GM23338 (cell line): ENCODE measurements at regions not wholly inside any gene's neighbourhood (a gene's known extent, or its start where the extent isn't known, plus 50 kb on each side); places are given as distances from the start of the nearest gene placed in this dataset.

Experiments used
- ATAC-seq: fragments of 200-7000 bp; cut with Tn5 transposase; 3 replicates; pipeline ENCODE4 v1.9.1; 2020
- DNase-seq: peaks from one replicate; pipeline ENCODE4 v3.0.0-alpha.2; 2015; ENCODE audit warnings: low spot score
- H2AFZ ChIP-seq: fragments of 200-600 bp; sonication (generic); 2 replicates; pipeline ENCODE4 v1.8.0; 2016; ENCODE audit warnings: antibody characterized with exemption, mild to moderate bottlenecking, moderate library complexity
- H3F3A ChIP-seq: fragments of 200-600 bp; sonication (generic); replicated peaks from 2 replicates; pipeline ENCODE4 v1.8.0; 2017; ENCODE audit warnings: antibody characterized with exemption, mixed run types, low read depth
- H3K27ac ChIP-seq: fragments of 200-600 bp; sonication (generic); 2 replicates; pipeline ENCODE4 v1.6.1; 2016; ENCODE audit warnings: low read depth
- H3K27me3 ChIP-seq: fragments of 200-600 bp; sonication (generic); 2 replicates; pipeline ENCODE4 v1.8.0; 2016; ENCODE audit warnings: mild to moderate bottlenecking, mixed run types, moderate library complexity; ENCODE audit not compliant: insufficient read depth
- H3K36me3 ChIP-seq: fragments of 200-600 bp; sonication (generic); 2 replicates; pipeline ENCODE4 v1.8.0; 2016; ENCODE audit warnings: mild to moderate bottlenecking; ENCODE audit not compliant: insufficient read depth
- H3K4me1 ChIP-seq: fragments of 200-600 bp; sonication (generic); 2 replicates; pipeline ENCODE4 v1.8.0; 2016; ENCODE audit warnings: mild to moderate bottlenecking, moderate library complexity; ENCODE audit not compliant: insufficient read depth
- H3K4me2 ChIP-seq: fragments of 200-600 bp; sonication (generic); 2 replicates; pipeline ENCODE4 v1.7.1; 2017; ENCODE audit warnings: mixed run types
- H3K4me3 ChIP-seq: fragments of 200-600 bp; sonication (generic); 2 replicates; pipeline ENCODE4 v1.6.1; 2016; ENCODE audit warnings: mixed run types
- H3K79me2 ChIP-seq: fragments of 200-600 bp; sonication (generic); replicated peaks from 2 replicates; pipeline ENCODE4 v1.8.0; 2017; ENCODE audit warnings: mild to moderate bottlenecking; ENCODE audit not compliant: insufficient read depth
- H3K9me2 ChIP-seq: fragments of 200-600 bp; sonication (generic); 2 replicates; pipeline ENCODE4 v1.8.0; 2017; ENCODE audit not compliant: insufficient read depth
- H4K20me1 ChIP-seq: fragments of 200-600 bp; sonication (generic); replicated peaks from 2 replicates; pipeline ENCODE4 v1.8.0; 2017; ENCODE audit warnings: mild to moderate bottlenecking; ENCODE audit not compliant: insufficient read depth
- H3K27ac Mint-ChIP-seq: 2 replicates; pipeline ENCODE4 v1.8.0; 2020; ENCODE audit warnings: inconsistent platforms, mild to moderate bottlenecking, moderate library complexity, mixed read lengths
- H3K27me3 Mint-ChIP-seq: 3 replicates; pipeline ENCODE4 v1.8.0; 2022; ENCODE audit warnings: low read depth, mild to moderate bottlenecking, moderate library complexity, mixed read lengths, inconsistent platforms; ENCODE audit not compliant: insufficient read depth, poor library complexity
- H3K36me3 Mint-ChIP-seq: 3 replicates; pipeline ENCODE4 v1.8.0; 2021; ENCODE audit warnings: low read depth, mild to moderate bottlenecking, inconsistent platforms, moderate library complexity, mixed read lengths
- H3K4me1 Mint-ChIP-seq: 3 replicates; pipeline ENCODE4 v1.8.0; 2020; ENCODE audit warnings: mild to moderate bottlenecking, inconsistent platforms, mixed read lengths
- H3K4me3 Mint-ChIP-seq: 3 replicates; pipeline ENCODE4 v1.8.0; 2021; ENCODE audit warnings: moderate library complexity, mild to moderate bottlenecking, inconsistent platforms, mixed read lengths
- H3K9me3 Mint-ChIP-seq: 3 replicates; pipeline ENCODE4 v1.8.0; 2020; ENCODE audit warnings: moderate library complexity, mild to moderate bottlenecking, inconsistent platforms, mixed read lengths
- CREB1 ChIP-seq: fragments of 250-450 bp; sonication (Bioruptor Pico); IDR thresholded peaks from 2 replicates; pipeline ENCODE4 v1.5.0; 2020; ENCODE audit warnings: low read depth, mild to moderate bottlenecking, moderate library complexity
- CTCF ChIP-seq, 2 experiments: fragments of 200-600 bp in 1 of 2; sonication (generic) in 1 of 2; conservative IDR thresholded peaks; 2 replicates each; pipeline versions ENCODE4 v1.5.1 to v1.6.1; 2016 to 2017; ENCODE audit warnings: antibody characterized with exemption in 2 of 2, low read depth in 2 of 2, mild to moderate bottlenecking in 2 of 2, moderate library complexity in 1 of 2
- EZH2 ChIP-seq: fragments of 200-600 bp; sonication (generic); IDR thresholded peaks from one replicate; pipeline ENCODE4 v1.8.0; 2017; ENCODE audit warnings: antibody characterized with exemption, mild to moderate bottlenecking, low read depth; ENCODE audit not compliant: unreplicated experiment
- EZH2phosphoT487 ChIP-seq: fragments of 200-600 bp; sonication (generic); IDR thresholded peaks from one replicate; pipeline ENCODE4 v1.8.1; 2018; ENCODE audit warnings: antibody characterized with exemption; ENCODE audit not compliant: unreplicated experiment
- NANOG ChIP-seq: IDR thresholded peaks from 2 replicates; pipeline ENCODE4 v1.6.1; 2016; ENCODE audit warnings: antibody characterized with exemption, borderline replicate concordance
- REST ChIP-seq: IDR thresholded peaks from one replicate; pipeline ENCODE4 v1.6.1; 2018; ENCODE audit warnings: antibody characterized with exemption; ENCODE audit not compliant: unreplicated experiment
- ZNF462 ChIP-seq: fragments of 250-450 bp; sonication (Bioruptor Pico); IDR thresholded peaks from 2 replicates; pipeline ENCODE4 v1.5.0; 2020; ENCODE audit warnings: mild to moderate bottlenecking, moderate library complexity

- Mint-ChIP-seq H3K36me3 (peaks cover 7% of the 10 kb centered on the region), H3K9me3 (peaks cover 13% of the 10 kb centered on the region), H3K27ac (no peak overlapping the region), H3K27me3 (peaks cover 2% of the 10 kb centered on the region), H3K4me3 (no peak overlapping the region), H3K4me1 (no peaks in the 10 kb centered on the region)
- peaks cover 6% of the 10 kb centered on the region for H3K9me2 ChIP-seq
- no peak overlapping the region for H2AFZ ChIP-seq
- no peak overlapping the region for H3K4me3 ChIP-seq
- no peaks in the 10 kb centered on the region for H3K79me2 ChIP-seq
- no peaks in the 10 kb centered on the region for H4K20me1 ChIP-seq
- H3K4me2 ChIP-seq: no peak overlapping the region
- no peak overlapping the region for H3K27ac ChIP-seq
- TF ChIP-seq EZH2 (no peak), CREB1 (CRISPR knock-in tag) (no peak), ZNF462 (CRISPR knock-in tag) (no peak)
- no peaks in the 10 kb centered on the region for H3K4me1 ChIP-seq
- no peaks in the 10 kb centered on the region for H3K27me3 ChIP-seq
- H3K36me3 ChIP-seq: no peaks in the 10 kb centered on the region
- DNase-seq: no peak
- no peak for ATAC-seq
- no peaks in the 10 kb centered on the region for H3F3A ChIP-seq
These were observed 182.0 kb upstream of the CHRM3 start for GRCh38 chr1:239204401-239204800.

DNA sequence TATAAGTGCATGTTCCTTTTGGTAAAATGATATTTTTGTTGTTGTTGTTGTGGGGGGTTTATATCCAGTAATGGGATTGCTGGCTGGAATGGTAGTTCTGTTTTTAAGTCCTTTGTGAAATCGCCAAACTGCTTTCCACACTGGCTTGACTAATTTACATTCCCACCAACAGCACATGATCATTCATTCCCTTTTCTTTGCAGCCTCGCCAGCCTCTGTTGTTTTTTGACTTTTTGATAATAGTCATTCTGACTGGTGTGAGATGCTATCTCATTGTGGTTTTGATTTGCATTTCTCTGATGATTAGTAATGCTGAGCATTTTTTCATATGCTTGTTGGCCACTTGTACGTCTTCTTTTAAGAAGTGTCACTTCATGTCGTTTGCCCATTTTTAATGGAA is 188.5 kb upstream of the CHRM3 start:
- no peaks in the 10 kb centered on the region for H3F3A ChIP-seq
- TF ChIP-seq CTCF (conservative IDR thresholded peaks at IDR 0.05; ENCODE audit: low read depth in 2 of 2) (no peak), EZH2phosphoT487 (no peak), NANOG (no peak), REST (no peak)

More for the DNA sequence above, 188.5 kb upstream of the CHRM3 start:
- DNase-seq: no peak
- Histone ChIP-seq H3K4me3 (no peak overlapping the region), H3K36me3 (no peaks in the 10 kb centered on the region), H2AFZ (peak overlapping the region; percentile 49; the same call in 1 of the 2 replicates), H3K79me2 (no peaks in the 10 kb centered on the region), H3K4me1 (no peaks in the 10 kb centered on the region), H3K27ac (no peak overlapping the region), H4K20me1 (no peaks in the 10 kb centered on the region), H3K27me3 (no peaks in the 10 kb centered on the region), H3K9me2 (peaks cover 5% of the 10 kb centered on the region), H3K4me2 (no peak overlapping the region)
- Mint-ChIP-seq H3K27ac (no peak overlapping the region), H3K4me3 (no peak overlapping the region), H3K9me3 (peaks cover 17% of the 10 kb centered on the region), H3K27me3 (peaks cover 2% of the 10 kb centered on the region), H3K36me3 (peaks cover 10% of the 10 kb centered on the region), H3K4me1 (no peaks in the 10 kb centered on the region)
- ATAC-seq: no peak
